ENCODE measurements at regions not wholly inside any gene's neighbourhood (a gene's known extent, or its start where the extent isn't known, plus 50 kb on each side); places are given as distances from the start of the nearest gene placed in this dataset.
"Not testable (repeated sequence)": the region's sequence is repeated elsewhere in the genome, so short reads cannot be mapped to it uniquely, and the experiment has no call there.

GRCh38 chr4:142897518-142897917 lies 51.4 kb upstream of the INPP4B start:
- not testable (repeated sequence) for DNase-seq (ENCODE audit: low spot score)

GRCh38 chr4:142900622-142901021 lies 54.5 kb upstream of the INPP4B start:
- DNase-seq (ENCODE audit: low spot score) = no peak

DNA sequence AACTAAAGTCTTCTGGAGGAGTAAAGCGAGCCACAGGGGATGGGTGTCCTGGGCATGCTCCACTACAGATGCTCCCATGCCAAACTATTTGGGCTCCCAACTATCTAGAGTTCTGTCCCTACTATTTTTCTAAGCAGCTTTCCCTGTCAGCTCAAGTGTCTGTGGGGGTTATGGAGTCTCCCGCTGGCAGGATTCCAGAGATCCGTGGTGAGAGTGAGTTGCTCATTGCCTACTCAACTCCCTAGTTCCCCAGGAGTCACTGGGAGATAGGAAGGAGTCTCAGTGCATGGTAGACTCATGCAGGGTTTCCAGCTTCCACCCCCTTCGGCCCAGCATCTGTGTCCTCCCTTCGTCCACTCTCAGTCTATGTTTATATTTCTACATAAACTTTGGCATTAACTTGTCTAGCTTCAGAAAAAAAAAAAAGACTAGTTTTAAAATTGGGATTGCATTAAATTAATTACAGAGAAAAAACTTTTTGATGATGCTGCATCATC lies 55.1 kb upstream of the INPP4B start:
- DNase-seq (ENCODE audit: low spot score) = no peak

- DNase-seq (ENCODE audit: low spot score) = not testable (repeated sequence)
Measured at GRCh38 chr4:142903617-142904016, 57.5 kb upstream of the INPP4B start.

DNA sequence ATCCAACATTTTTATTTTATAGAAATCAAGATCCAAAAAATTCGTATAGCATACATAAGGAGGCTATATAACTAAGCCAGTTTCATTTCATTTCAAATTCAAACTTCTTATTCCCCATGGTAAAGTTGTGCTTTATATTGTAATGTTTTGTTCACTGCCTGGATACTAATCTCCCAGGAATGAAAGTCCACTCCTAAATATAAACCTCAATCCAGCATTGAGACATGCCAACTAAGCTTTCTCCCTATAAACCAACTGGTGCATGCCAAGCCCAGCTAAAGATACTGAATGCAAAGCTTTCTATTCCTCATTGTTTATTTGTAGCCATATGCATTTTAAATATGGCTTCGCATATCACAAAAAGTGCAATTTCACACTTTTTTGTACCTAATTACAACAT lies 63.8 kb upstream of the INPP4B start:
- DNase-seq (ENCODE audit: low spot score) = no peak

GRCh38 chr4:142913034-142913433 lies 66.9 kb upstream of the INPP4B start:
- DNase-seq (ENCODE audit: low spot score) = no peak

- DNase-seq (ENCODE audit: low spot score) = no peak
Measured at GRCh38 chr4:142913461-142914030, 67.4 kb upstream of the INPP4B start.

DNA sequence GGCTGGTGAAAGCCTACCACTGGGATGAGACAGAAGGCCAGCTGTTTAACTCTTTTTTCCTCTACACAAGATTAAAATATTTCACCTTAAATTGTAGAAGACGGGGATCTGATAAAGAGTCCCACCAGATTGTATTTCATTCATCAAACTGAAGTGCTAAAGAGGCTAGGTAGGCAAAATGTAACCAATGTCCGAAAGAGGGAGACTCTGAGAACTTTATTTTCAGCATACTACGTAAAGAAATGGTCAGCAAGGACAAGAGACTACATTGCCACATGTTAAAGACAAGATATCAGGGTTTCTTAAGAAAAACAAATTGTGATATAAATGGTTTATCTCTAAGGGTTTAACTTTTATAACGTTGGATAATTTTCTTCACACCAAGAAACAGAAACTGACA lies 71.6 kb upstream of the INPP4B start:
- DNase-seq (ENCODE audit: low spot score) = no peak

DNA sequence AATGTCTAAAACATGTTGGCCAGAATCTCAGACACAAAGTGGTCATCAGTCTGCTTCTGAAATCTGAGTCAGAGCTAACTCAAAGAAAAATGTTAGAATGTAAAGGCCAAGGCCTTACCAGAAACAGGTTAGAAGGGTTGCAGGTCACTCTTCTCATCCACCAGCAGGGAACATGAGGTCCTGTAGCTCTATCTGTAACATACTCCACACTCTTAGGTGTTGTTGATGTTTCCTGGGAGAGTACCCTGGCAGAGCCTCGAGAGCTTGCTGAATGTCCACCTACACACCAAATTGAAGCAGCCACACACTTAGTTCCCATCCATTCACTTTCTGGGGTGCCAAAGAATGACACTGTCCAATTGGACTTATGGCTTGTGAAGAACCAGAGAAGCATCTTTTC lies 76.6 kb upstream of the INPP4B start:
- no peak for DNase-seq (ENCODE audit: low spot score)

GRCh38 chr4:142923619-142924018 lies 77.5 kb upstream of the INPP4B start:
- DNase-seq (ENCODE audit: low spot score) = no peak

- no peak for DNase-seq (ENCODE audit: low spot score)
Measured at GRCh38 chr4:142925161-142925560, 79.1 kb upstream of the INPP4B start.

DNA sequence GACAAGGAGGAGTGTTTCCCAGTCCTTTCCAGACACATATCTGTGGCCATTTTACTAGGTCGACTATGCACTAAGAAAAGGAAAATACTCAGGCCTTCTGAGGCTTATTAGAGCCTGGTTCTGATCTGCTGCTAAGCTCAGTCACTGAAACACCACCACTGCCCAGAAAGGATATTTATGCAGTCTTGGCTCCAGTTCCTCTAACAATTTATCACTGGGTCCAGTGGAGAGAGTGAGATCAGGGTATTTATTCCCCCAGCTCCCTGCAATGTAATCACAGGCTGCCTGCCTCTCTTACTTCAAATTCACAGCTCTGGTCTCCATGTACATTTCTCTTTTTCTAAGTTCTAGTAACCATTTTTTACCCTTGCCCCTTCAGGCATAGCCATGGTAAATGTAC lies 81.6 kb upstream of the INPP4B start:
- DNase-seq (ENCODE audit: low spot score) = no peak

GRCh38 chr4:142929526-142929925 lies 83.4 kb upstream of the INPP4B start:
- no peak for DNase-seq (ENCODE audit: low spot score)

DNA sequence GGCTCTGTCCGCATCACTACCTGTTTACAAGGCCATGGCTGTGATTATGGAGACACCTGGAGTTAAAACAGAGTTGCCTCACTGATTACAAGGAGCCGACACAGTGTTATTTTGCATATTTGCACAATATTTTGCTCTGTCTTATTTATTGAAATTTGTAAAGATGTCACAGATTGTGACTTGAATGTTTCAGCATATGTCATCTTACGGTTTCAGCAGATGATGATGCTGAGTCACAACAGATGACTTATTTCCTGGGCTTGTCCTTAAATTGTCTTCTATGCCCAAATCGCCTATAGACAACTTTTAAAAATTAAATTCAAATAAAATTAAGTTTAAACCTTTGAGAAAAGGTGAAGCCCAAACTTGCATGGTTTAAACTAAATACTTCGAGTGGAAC lies 87.1 kb upstream of the INPP4B start:
- DNase-seq (ENCODE audit: low spot score) = no peak

DNA sequence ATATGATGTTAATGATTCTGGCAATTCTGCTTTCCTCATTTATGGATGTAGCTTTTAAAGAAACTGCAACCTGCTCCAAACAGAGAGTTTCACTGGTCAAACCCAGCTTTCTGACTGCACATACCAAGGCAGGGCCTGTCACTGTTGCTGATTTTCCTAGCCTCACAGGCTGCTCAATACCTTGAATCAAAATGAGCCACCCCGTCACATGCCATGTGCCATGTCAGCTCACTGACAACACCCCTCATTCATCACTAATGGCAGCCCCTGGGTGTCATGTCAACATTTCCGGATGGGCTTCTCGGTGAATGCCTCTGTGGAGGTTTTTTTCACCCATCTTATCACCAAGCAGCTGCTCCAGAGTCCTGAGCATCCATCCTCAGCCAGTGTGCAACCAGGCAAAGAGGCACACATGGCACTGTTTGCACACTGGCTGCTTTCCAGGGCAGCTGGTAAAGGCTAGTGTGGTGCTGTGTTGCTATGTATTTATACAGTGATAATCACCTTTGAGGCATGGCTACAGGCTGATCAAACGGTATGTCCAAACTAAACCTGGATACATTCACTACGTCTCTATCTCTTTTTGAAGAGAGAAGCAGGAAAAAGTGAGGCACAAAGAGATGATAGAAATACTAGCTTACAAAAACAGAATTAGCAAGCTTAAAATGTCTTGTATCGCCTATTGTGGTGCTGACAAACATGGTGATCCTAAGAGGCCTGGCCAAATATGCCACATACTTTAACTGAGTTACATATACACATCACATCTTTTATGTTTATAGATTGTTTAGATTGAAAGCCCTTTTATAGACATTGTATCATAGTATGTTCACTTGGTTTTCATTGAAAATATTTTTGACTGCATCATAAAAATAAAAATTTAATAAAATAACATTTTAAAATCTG lies 94.6 kb upstream of the INPP4B start:
- DNase-seq (ENCODE audit: low spot score) = no peak

DNA sequence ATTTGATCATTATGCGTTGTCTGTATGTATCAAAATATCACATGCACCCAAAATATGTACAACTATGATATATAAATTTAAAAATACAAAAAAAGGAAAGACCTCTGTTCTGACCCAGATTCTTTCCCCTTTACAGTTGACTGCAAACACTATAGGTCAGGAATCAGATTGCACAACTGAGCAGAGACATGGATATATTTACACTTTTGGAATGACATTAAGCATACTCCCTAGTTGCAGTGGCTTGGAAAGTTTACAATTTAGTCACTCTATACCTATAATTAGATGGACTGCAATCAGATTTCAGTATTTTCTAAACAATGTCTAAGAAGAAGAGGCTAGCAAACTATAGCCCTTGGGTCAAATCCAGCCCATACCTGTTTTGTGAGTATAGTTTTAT lies 98.5 kb upstream of the INPP4B start:
- no peak for DNase-seq (ENCODE audit: low spot score)

DNA sequence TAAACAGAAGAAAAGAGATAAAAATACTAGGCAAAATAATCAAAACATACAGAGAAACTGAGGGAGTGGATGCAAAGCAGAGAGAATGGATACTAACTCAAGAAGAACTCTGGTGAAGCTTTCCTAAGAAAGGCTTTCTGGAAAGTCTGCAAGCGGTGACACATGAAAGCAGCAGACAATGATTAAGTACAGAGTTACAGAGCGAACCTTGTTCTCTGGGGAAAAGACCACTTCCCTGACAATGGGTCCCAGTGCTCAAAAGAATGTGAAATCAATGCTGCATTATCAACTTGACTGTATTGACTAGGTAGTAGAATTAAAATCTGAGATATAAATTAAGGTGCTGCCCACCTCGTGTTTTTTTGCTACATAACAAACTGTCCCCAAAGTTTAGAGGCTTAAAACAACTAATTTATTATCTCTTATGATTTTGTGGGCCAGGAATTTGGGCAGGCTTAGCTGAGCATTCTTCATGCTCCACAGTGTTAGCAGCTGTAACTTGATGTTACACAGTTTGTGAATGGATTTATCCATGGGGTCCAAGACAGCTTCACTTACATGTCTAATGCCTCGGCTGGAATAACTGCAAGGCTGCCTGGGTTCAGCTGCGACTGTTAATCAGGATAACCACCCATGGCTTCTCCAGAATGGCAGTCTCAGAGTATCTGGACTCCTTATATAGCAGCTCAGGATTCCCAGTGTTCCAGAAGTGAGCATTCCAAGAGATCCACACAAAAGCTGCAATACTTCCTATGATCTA lies 106.9 kb upstream of the INPP4B start:
- DNase-seq (ENCODE audit: low spot score) = no peak

GRCh38 chr4:142954415-142954814 lies 108.3 kb upstream of the INPP4B start:
- DNase-seq (ENCODE audit: low spot score) = no peak

DNA sequence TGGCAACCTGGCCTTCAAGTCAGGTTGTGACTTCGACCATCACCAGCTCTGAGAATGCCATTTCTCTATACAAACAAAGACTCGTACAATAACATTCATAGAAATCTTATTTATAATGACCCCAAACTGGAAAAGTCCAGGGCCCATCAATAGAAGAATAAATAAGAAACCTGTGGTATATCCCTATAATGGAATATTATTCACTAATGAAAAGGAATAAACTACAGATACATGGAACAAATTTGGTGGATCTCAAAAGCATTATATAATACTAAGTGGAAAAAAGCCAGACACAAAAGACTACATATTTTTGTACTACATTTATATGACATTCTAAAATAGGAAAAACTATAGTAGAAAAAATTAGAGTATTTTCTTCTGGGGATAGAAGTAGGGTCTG lies 109.4 kb upstream of the INPP4B start:
- no peak for DNase-seq (ENCODE audit: low spot score)

DNA sequence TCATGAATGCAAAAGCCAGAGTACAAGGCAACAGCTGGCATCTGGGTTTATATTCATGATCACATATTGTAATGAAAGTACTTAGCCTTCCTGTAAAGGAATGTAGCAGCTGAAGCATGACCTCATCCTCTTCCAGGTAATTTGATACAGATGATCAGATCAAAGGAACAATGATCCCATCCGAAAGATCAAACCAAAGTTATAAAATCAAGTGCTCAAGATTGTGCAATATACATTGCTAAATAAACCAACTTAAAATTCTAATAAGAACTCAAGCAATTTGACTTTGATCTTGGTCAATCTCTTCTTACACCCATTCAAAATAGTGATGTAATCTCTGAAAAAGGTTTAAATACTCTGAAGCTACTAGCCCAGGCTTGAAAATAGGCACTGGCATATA lies 113.1 kb upstream of the INPP4B start:
- DNase-seq (ENCODE audit: low spot score) = no peak

DNA sequence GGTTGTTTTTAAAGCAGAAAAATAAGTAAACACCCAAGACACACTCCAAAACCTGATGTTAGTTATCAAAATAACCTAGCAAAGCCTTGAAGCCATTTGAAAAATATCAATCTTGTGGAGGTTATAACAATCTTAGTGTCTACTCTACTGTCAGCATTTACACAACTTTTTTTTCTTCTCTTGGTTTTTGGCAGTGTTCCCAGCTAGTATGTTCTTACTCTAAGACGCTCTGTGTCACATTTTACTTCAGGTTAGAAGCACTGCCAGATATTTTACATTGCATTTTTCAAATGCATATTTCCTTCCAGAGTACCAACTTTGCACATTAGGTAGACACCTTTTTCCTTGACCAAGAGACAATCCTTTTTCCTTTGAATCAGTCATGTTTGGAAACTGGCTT lies 114.0 kb upstream of the INPP4B start:
- no peak for DNase-seq (ENCODE audit: low spot score)

DNA sequence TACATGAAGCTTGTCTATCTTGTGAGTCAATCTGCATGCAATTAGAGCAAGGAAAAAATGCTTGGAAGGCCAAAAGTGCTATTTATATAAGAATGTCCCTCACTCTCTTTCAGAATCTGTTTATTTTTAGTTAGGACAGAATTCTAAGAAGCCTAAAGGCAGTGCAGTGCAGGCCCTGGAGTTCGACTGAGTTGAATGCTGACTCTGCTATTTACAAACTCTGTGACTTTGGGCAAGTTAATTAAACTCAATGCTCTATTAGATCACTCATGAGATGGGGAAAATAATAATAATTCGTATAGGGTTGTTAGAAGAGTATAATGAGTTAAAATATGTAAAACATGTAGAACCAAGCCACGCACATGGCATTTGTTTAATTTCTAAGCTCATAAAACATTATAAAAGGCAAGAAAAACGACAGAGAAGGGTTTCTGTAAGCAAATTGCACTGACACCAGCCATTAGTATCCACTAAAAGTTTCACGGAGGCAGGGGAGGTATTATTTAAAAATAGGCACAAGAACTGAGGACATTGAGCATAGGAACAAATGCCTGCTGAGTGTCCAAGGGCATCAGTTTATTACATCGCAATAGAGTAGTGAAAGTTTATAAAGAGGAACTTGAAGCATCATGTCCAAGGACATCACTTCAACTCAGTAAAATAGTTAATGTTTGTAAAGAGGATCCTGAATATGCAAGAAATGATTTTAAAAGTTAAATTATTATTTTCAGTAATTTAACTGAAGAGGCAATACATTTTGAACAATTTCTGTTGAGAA lies 115.0 kb upstream of the INPP4B start:
- no peak for DNase-seq (ENCODE audit: low spot score)

Measured in LoVo (cell line).